ENCODE measurements at regions not wholly inside any gene's neighbourhood (a gene's known extent, or its start where the extent isn't known, plus 50 kb on each side); places are given as distances from the start of the nearest gene placed in this dataset.

- no peaks in the 10 kb centered on the region for H3K36me3 Mint-ChIP-seq
- H3K79me2 ChIP-seq (ENCODE audit: insufficient read depth, low read length), result no peaks in the 10 kb centered on the region
- H4K20me1 ChIP-seq (ENCODE audit: insufficient read depth, low read length), result no peaks in the 10 kb centered on the region
- no peak overlapping the region for H3K4me2 ChIP-seq (replicated peaks; ENCODE audit: extremely low read depth, low read length, poor library complexity, severe bottlenecking)
- peaks cover 3 to 16% (median 6%) of the 10 kb centered on the region in 7 donors for H3K9me3 Mint-ChIP-seq
- H2AFZ ChIP-seq (ENCODE audit: insufficient read depth, low read depth, low read length, poor library complexity, severe bottlenecking), result no peak overlapping the region
- intact Hi-C loops (cut with micrococcal nuclease), result no loop called here
- WGBS (ENCODE audit: insufficient coverage), result 100% methylated on average over 2 of the region's 4 CpGs
- no peak overlapping the region for H3K4me3 ChIP-seq (replicated peaks in 1 of 3; ENCODE audit: low read depth in 2 of 3, low read length in 3 of 3)
- DNase-seq, result no peak
- no peak overlapping the region for H3K4me3 Mint-ChIP-seq
- no peak overlapping the region for H3K9ac ChIP-seq (ENCODE audit: insufficient read depth, low read length, poor library complexity, severe bottlenecking)
- no peaks in the 10 kb centered on the region for H3K36me3 ChIP-seq (replicated peaks in 1 of 2; ENCODE audit: control insufficient read depth in 1 of 2, insufficient read depth in 2 of 2, low read length in 2 of 2)
- no peaks in the 10 kb centered on the region for H3K4me1 ChIP-seq (ENCODE audit: control insufficient read depth in 1 of 2, insufficient read depth in 2 of 2, low read length in 2 of 2)
- no peak overlapping the region for H3K27ac ChIP-seq (ENCODE audit: low read depth in 1 of 2, low read length in 2 of 2)
- H3K27me3 ChIP-seq (ENCODE audit: control insufficient read depth in 2 of 2, insufficient read depth in 2 of 2, low read length in 2 of 2), result no peaks in the 10 kb centered on the region
- peaks cover 16 to 36% of the 10 kb centered on the region in 2 donors for H3K9me3 ChIP-seq (replicated peaks in 1 of 2; ENCODE audit: control insufficient read depth in 1 of 2, insufficient read depth in 1 of 2, low read length in 2 of 2)
- no peaks in the 10 kb centered on the region for H3K4me1 Mint-ChIP-seq
- TF ChIP-seq CTCF (IDR thresholded peaks at IDR 0.05), result no peak
- no peak overlapping the region for H3K27ac Mint-ChIP-seq
- no peaks in the 10 kb centered on the region for H3K27me3 Mint-ChIP-seq (ENCODE audit: low read depth in 3 of 3)
Observed at GRCh38 chr12:97616946-97617345, 154.3 kb downstream of the RMST start.

GRCh38 chr12:97628962-97629361 is 166.4 kb downstream of the RMST start:
- no peak overlapping the region for H3K27ac ChIP-seq (ENCODE audit: low read depth in 1 of 2, low read length in 2 of 2)
- no peaks in the 10 kb centered on the region for H4K20me1 ChIP-seq (ENCODE audit: insufficient read depth, low read length)
- no peaks in the 10 kb centered on the region for H3K27me3 ChIP-seq (ENCODE audit: control insufficient read depth in 2 of 2, insufficient read depth in 2 of 2, low read length in 2 of 2)
- no peak overlapping the region for H3K9ac ChIP-seq (ENCODE audit: insufficient read depth, low read length, poor library complexity, severe bottlenecking)
- Mint-ChIP-seq H3K4me1 (no peaks in the 10 kb centered on the region), H3K27ac (no peak overlapping the region), H3K27me3 (ENCODE audit: low read depth in 3 of 3) (no peaks in the 10 kb centered on the region), H3K4me3 (no peak overlapping the region), H3K9me3 (peaks cover 0 to 3% (median 1%) of the 10 kb centered on the region in 7 donors), H3K36me3 (no peaks in the 10 kb centered on the region)
- intact Hi-C loops (cut with micrococcal nuclease), result no loop called here
- no peak for TF ChIP-seq CTCF (IDR thresholded peaks at IDR 0.05)
- H3K36me3 ChIP-seq (replicated peaks in 1 of 2; ENCODE audit: control insufficient read depth in 1 of 2, insufficient read depth in 2 of 2, low read length in 2 of 2), result no peaks in the 10 kb centered on the region
- H3K9me3 ChIP-seq (replicated peaks in 1 of 2; ENCODE audit: control insufficient read depth in 1 of 2, insufficient read depth in 1 of 2, low read length in 2 of 2), result no peaks in the 10 kb centered on the region
- H3K4me1 ChIP-seq (ENCODE audit: control insufficient read depth in 1 of 2, insufficient read depth in 2 of 2, low read length in 2 of 2), result no peaks in the 10 kb centered on the region
- no peak overlapping the region for H2AFZ ChIP-seq (ENCODE audit: insufficient read depth, low read depth, low read length, poor library complexity, severe bottlenecking)
- H3K4me3 ChIP-seq (replicated peaks in 1 of 3; ENCODE audit: low read depth in 2 of 3, low read length in 3 of 3), result no peak overlapping the region
- H3K79me2 ChIP-seq (ENCODE audit: insufficient read depth, low read length), result no peaks in the 10 kb centered on the region
- no peak overlapping the region for H3K4me2 ChIP-seq (replicated peaks; ENCODE audit: extremely low read depth, low read length, poor library complexity, severe bottlenecking)
- no peak for DNase-seq
